Prostate gland (tissue), 2 donors: ENCODE measurements at regions not wholly inside any gene's neighbourhood (a gene's known extent, or its start where the extent isn't known, plus 50 kb on each side); places are given as distances from the start of the nearest gene placed in this dataset.

Source experiments
- DNase-seq: peaks from one replicate; pipeline ENCODE4 v3.0.0-alpha.2; 2019; ENCODE audit warnings: low spot score
- H3K27ac ChIP-seq, 2 donors: fragments of 200-600 bp; sonication (generic); 2 replicates each; pipeline ENCODE4 v1.5.1; 2017 to 2019
- H3K27me3 ChIP-seq: fragments of 200-600 bp; sonication (generic); replicated peaks from 2 replicates; pipeline ENCODE4 v1.5.1; 2019; ENCODE audit not compliant: insufficient read depth
- H3K36me3 ChIP-seq, 2 donors: fragments of 200-600 bp; sonication (generic); 1 replicate in 1 of 2; 2 replicates in 1 of 2; pipeline versions ENCODE4 v1.5.1 to v1.8.1; 2017 to 2019
- H3K4me1 ChIP-seq: fragments of 200-600 bp; sonication (generic); replicated peaks from 2 replicates; pipeline ENCODE4 v1.5.1; 2019
- H3K4me3 ChIP-seq, 2 donors: fragments of 200-600 bp; sonication (generic); 2 replicates each; pipeline ENCODE4 v1.5.1; 2017 to 2019
- H3K9me3 ChIP-seq: fragments of 200-600 bp; sonication (generic); 2 replicates; pipeline ENCODE4 v1.5.1; 2017
- CTCF ChIP-seq, 4 experiments: fragments of 200-600 bp in 2 of 4; fragments of 450-650 bp in 2 of 4; sonication (generic) in 2 of 4; IDR thresholded peaks; 1 replicate in 3 of 4; 2 replicates in 1 of 4; pipeline ENCODE4 v1.5.1; 2016 to 2019; ENCODE audit warnings: antibody characterized with exemption in 4 of 4, mild to moderate bottlenecking in 2 of 4, moderate library complexity in 2 of 4
- POLR2A ChIP-seq: fragments of 450-650 bp; IDR thresholded peaks from one replicate; pipeline ENCODE4 v1.6.1; 2016; ENCODE audit warnings: antibody characterized with exemption, mild to moderate bottlenecking
- POLR2AphosphoS5 ChIP-seq: sonication (generic); formaldehyde crosslinking; IDR thresholded peaks from one replicate; pipeline ENCODE4 v1.6.1; 2017; ENCODE audit warnings: antibody characterized with exemption
- WGBS: methylation state at CpG from one replicate; pipeline ENCODE4 v1.1.5; 2018; 5-methylcytosine and 5-hydroxymethylcytosine counted together
- intact Hi-C: fragments of 100-400 bp; cut with DNase I; formaldehyde crosslinking; loops from one replicate; pipeline ENCODE4 v1.14.2; 2022

GRCh38 chr11:80502511-80502910 is 1061.7 kb upstream of the TENM4 start:
- Histone ChIP-seq H3K9me3 (no peaks in the 10 kb centered on the region), H3K27ac (no peak overlapping the region), H3K4me1 (no peaks in the 10 kb centered on the region), H3K36me3 (no peaks in the 10 kb centered on the region), H3K4me3 (no peak overlapping the region), H3K27me3 (no peaks in the 10 kb centered on the region)
- intact Hi-C loops, result no loop called here
- TF ChIP-seq CTCF (IDR thresholded peaks at IDR 0.05) (no peak), POLR2A (no peak), POLR2AphosphoS5 (no peak)
- 60% methylated on average over 3 of the region's 3 CpGs for WGBS
- DNase-seq, result no peak

- intact Hi-C loops, result no loop called here
- Histone ChIP-seq H3K27ac (no peak overlapping the region), H3K4me1 (no peaks in the 10 kb centered on the region), H3K27me3 (no peaks in the 10 kb centered on the region), H3K36me3 (no peaks in the 10 kb centered on the region), H3K4me3 (no peak overlapping the region), H3K9me3 (no peaks in the 10 kb centered on the region)
- TF ChIP-seq POLR2A, result no peak
- no peak for TF ChIP-seq POLR2AphosphoS5
- TF ChIP-seq CTCF (IDR thresholded peaks at IDR 0.05), result no peak
- no peak for DNase-seq
Observed at GRCh38 chr11:80495116-80495515, 1054.3 kb upstream of the TENM4 start.

- Histone ChIP-seq H3K4me1 (no peaks in the 10 kb centered on the region), H3K4me3 (no peak overlapping the region), H3K27me3 (no peaks in the 10 kb centered on the region), H3K9me3 (no peaks in the 10 kb centered on the region), H3K27ac (no peak overlapping the region), H3K36me3 (no peaks in the 10 kb centered on the region)
- intact Hi-C loops, result no loop called here
- DNase-seq, result no peak
- TF ChIP-seq POLR2AphosphoS5, result no peak
- TF ChIP-seq CTCF (IDR thresholded peaks at IDR 0.05), result no peak
- no peak for TF ChIP-seq POLR2A
Observed at GRCh38 chr11:80487952-80488351, 1047.1 kb upstream of the TENM4 start.

GRCh38 chr11:80486678-80487077 is 1045.8 kb upstream of the TENM4 start:
- 82% methylated on average over 4 of the region's 4 CpGs for WGBS
- Histone ChIP-seq H3K27ac (no peak overlapping the region), H3K4me3 (no peak overlapping the region), H3K36me3 (no peaks in the 10 kb centered on the region), H3K27me3 (no peaks in the 10 kb centered on the region), H3K4me1 (no peaks in the 10 kb centered on the region), H3K9me3 (no peaks in the 10 kb centered on the region)
- no peak for DNase-seq
- TF ChIP-seq POLR2AphosphoS5 (no peak), CTCF (IDR thresholded peaks at IDR 0.05) (no peak)
- intact Hi-C loops, result no loop called here

DNA sequence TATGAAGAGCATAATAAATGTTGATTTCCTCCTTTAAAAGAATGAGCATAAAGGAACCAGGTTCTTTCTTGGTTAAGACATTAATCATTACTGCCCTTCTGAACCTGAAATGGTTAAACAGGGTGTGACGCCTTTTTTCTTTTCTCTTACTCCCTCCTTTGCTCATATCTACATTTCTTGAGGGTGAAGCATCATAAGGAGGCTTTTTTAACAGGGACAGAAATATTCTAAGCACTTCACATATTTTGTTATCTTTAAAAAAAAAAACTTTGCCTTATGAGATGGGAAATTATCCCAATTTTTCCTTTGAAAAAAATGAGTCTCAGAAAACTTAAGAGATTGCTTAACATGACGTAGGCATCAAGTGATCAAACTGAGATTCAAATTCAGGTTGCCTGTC is 1036.3 kb upstream of the TENM4 start:
- intact Hi-C loops, result no loop called here
- no peak for DNase-seq
- no peaks in the 10 kb centered on the region for H3K9me3 ChIP-seq
- H3K27ac ChIP-seq, result no peak overlapping the region
- no peak for TF ChIP-seq CTCF (IDR thresholded peaks at IDR 0.05)
- no peak for TF ChIP-seq POLR2AphosphoS5
- WGBS, result 76% methylated on average over 2 of the region's 2 CpGs
- H3K27me3 ChIP-seq, result no peaks in the 10 kb centered on the region
- H3K4me3 ChIP-seq, result no peak overlapping the region
- no peaks in the 10 kb centered on the region for H3K4me1 ChIP-seq
- H3K36me3 ChIP-seq, result no peaks in the 10 kb centered on the region
